ENCODE measurements at regions not wholly inside any gene's neighbourhood (a gene's known extent, or its start where the extent isn't known, plus 50 kb on each side); places are given as distances from the start of the nearest gene placed in this dataset.

DNA sequence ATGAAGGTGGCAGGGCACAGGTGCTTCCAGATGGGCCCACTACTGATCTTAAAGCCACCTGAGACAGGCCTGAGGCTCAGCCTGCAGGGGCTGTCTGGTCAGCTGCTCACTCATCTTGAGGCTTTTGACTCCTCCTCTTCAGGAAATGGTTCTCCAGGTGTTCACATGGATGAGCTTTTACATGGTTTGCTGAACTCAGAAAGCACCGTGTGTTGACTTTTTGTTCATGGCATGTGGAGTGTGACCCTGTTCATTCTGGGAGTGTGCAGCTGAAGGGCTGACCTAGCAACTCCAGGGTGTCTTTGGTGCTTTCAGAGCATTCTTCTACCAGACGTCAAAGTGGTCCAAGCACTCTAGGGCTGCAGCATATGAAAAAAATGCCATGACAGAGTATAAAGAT, 111.1 kb downstream of the CCNG2 start:
- no peaks in the 10 kb centered on the region for H3K36me3 ChIP-seq (ENCODE audit: insufficient read depth)
- Mint-ChIP-seq H3K4me1 (no peaks in the 10 kb centered on the region), H3K27me3 (ENCODE audit: insufficient read depth, low read depth, poor library complexity) (peaks cover 4% of the 10 kb centered on the region), H3K4me3 (no peak overlapping the region), H3K36me3 (ENCODE audit: low read depth) (0 out of 3 replicates have a peak, but pooled peaks cover 4% of the 10 kb centered on the region), H3K9me3 (peaks cover 6% of the 10 kb centered on the region), H3K27ac (no peak overlapping the region)
- H3K4me1 ChIP-seq (ENCODE audit: insufficient read depth): no peaks in the 10 kb centered on the region
- DNase-seq (ENCODE audit: low spot score) (no peak), ATAC-seq (no peak)
- no peaks in the 10 kb centered on the region for H3K27me3 ChIP-seq (ENCODE audit: insufficient read depth)
- H4K20me1 ChIP-seq (replicated peaks; ENCODE audit: insufficient read depth): no peaks in the 10 kb centered on the region
- H3K4me3 ChIP-seq: no peak overlapping the region
- H3K79me2 ChIP-seq (replicated peaks; ENCODE audit: insufficient read depth): no peaks in the 10 kb centered on the region
- TF ChIP-seq JUNB (IDR thresholded peaks at IDR 0.05; ENCODE audit: unreplicated experiment) (no peak), EZH2phosphoT487 (IDR thresholded peaks at IDR 0.05; ENCODE audit: unreplicated experiment) (no peak), STAT1 (IDR thresholded peaks at IDR 0.05; ENCODE audit: unreplicated experiment) (no peak), EZH2 (IDR thresholded peaks at IDR 0.05; ENCODE audit: low read depth, unreplicated experiment) (no peak), ETS1 (IDR thresholded peaks at IDR 0.05) (no peak), CREB1 (CRISPR knock-in tag; IDR thresholded peaks at IDR 0.05; ENCODE audit: low read depth) (no peak), NANOG (IDR thresholded peaks at IDR 0.05; ENCODE audit: borderline replicate concordance) (no peak), ZNF462 (CRISPR knock-in tag; IDR thresholded peaks at IDR 0.05) (no peak), REST (IDR thresholded peaks at IDR 0.05; ENCODE audit: unreplicated experiment) (no peak), ZNF114 (CRISPR knock-in tag; IDR thresholded peaks at IDR 0.05) (no peak), POLR2AphosphoS5 (IDR thresholded peaks at IDR 0.05; ENCODE audit: low read depth) (no peak), ZNF331 (CRISPR knock-in tag; IDR thresholded peaks at IDR 0.05; ENCODE audit: low read depth) (no peak)
- TF ChIP-seq, protein P1, sequence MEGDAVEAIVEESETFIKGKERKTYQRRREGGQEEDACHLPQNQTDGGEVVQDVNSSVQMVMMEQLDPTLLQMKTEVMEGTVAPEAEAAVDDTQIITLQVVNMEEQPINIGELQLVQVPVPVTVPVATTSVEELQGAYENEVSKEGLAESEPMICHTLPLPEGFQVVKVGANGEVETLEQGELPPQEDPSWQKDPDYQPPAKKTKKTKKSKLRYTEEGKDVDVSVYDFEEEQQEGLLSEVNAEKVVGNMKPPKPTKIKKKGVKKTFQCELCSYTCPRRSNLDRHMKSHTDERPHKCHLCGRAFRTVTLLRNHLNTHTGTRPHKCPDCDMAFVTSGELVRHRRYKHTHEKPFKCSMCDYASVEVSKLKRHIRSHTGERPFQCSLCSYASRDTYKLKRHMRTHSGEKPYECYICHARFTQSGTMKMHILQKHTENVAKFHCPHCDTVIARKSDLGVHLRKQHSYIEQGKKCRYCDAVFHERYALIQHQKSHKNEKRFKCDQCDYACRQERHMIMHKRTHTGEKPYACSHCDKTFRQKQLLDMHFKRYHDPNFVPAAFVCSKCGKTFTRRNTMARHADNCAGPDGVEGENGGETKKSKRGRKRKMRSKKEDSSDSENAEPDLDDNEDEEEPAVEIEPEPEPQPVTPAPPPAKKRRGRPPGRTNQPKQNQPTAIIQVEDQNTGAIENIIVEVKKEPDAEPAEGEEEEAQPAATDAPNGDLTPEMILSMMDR (conservative IDR thresholded peaks at IDR 0.05; ENCODE audit: low read depth in 2 of 2): no peak
- no peak overlapping the region for H3K27ac ChIP-seq (ENCODE audit: low read depth)
- no peak overlapping the region for H3K4me2 ChIP-seq
- H2AFZ ChIP-seq: no peak overlapping the region
- H3K9me2 ChIP-seq (ENCODE audit: insufficient read depth): peaks cover 16% of the 10 kb centered on the region
- H3F3A ChIP-seq (replicated peaks; ENCODE audit: low read depth): no peaks in the 10 kb centered on the region
